GM19238 (cell line): ENCODE measurements at regions not wholly inside any gene's neighbourhood (a gene's known extent, or its start where the extent isn't known, plus 50 kb on each side); places are given as distances from the start of the nearest gene placed in this dataset.

ENCODE experiments used
- DNase-seq: peaks from one replicate; pipeline ENCODE4 v3.0.0; 2011; ENCODE audit warnings: low spot score; ENCODE audit not compliant: insufficient read length

DNA sequence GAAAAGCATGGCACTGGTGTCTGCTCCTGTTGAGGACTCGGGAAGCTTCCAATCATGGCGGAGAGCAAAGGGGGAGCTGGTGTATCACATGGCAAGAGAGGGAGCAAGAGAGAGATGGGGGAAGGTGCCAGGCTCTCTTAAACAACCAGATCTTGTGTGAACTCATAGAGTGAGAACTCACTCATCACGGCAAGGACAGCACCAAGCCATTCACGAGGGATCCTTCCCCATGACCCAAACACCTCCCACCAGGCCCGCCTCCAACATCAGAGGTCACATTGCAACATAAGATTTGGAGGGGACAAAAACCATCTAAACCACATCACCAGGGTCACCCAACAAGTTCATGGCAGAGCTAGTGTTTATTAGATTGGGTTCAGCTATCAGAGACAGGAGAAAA is 218.7 kb upstream of the BCOR start:
- DNase-seq, result no peak

DNA sequence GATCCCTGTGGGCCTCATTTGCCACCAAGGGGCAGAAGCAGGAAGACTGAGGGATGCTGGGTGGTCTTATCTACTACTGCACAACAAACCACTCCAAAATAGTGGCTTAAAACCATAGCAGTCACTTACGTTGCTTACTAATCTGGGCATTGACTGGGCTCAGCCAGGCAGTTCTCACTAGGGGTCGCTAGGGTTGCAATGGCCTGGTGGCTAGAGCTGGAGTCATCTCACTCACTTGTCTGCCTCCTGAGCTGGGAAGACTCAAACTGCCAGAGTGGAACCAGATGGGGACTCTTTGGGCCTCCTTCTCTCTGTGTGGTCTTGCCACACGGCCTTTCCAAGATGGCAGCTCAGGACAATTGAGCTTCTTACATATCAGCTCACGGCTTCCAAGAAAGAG is 216.3 kb upstream of the BCOR start:
- DNase-seq, result no peak

DNA sequence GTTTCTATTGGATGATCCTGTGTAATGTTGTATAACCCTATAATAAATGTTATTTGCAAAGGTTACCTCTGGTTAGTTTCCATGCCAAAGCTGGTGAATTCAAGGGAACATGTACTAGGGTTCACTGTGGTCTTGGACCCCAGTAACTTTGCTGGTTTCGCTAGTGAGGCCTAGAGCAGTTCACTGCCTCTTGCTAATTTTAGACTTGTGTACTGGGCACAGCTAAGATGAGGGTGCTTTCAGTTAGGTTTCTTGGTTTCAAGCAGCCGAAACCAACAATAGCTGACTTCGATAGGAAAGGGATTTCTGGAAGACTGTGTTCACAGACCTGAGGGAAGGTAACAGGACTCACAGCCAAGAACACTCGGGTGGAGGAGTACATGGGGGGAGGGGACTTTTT is 215.5 kb upstream of the BCOR start:
- no peak for DNase-seq

- no peak for DNase-seq
These were observed 212.7 kb upstream of the BCOR start for GRCh38 chrX:40310447-40310846.

DNA sequence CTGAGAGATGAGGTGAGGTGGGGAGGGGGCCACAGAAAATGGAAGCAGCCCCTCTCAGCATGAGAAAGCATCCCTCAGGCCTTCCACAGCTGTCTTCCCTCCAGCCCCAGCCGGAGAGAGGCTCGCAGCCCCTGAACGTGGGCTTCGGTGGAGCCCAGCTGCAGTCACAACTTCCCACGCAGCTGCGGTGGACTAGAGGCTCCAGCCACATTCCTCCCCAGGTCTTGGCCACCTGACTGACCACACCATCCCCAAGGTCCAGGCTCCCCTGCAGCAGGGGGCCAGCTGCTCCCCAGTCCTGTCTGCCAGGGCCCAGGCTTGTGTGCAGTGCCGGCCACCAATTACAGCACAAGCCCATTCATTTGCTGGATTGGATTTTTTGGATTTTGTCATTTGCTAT is 212.3 kb upstream of the BCOR start:
- no peak for DNase-seq

- no peak for DNase-seq
These were observed 210.1 kb upstream of the BCOR start for GRCh38 chrX:40307871-40308270.

GRCh38 chrX:40304115-40304514 is 206.4 kb upstream of the BCOR start:
- DNase-seq, result no peak

GRCh38 chrX:40303256-40304077 is 205.7 kb upstream of the BCOR start:
- DNase-seq, result no peak

GRCh38 chrX:40300286-40300890 is 202.6 kb upstream of the BCOR start:
- DNase-seq, result no peak

DNA sequence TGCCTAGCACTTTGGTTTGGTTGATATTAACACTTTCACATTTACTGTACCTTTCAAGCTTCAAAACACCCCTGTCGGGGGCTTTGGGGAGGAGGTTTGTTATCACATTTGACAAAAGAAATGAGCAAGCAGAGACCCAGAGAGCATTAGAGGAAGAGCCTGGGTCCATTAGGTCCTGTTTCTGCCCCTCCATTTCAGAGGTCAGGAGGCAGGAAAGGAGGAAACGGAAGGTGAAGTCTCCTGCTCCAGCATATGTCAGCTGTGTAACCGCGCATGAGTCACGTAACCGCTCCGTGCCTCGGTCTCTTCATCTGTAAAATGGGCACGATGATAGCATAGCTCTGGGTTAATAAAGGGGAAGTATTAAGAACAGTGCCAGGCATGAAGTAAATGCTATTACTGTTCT is 201.9 kb upstream of the BCOR start:
- no peak for DNase-seq

- DNase-seq, result no peak
These were observed 201.1 kb upstream of the BCOR start for GRCh38 chrX:40298572-40299479.

DNA sequence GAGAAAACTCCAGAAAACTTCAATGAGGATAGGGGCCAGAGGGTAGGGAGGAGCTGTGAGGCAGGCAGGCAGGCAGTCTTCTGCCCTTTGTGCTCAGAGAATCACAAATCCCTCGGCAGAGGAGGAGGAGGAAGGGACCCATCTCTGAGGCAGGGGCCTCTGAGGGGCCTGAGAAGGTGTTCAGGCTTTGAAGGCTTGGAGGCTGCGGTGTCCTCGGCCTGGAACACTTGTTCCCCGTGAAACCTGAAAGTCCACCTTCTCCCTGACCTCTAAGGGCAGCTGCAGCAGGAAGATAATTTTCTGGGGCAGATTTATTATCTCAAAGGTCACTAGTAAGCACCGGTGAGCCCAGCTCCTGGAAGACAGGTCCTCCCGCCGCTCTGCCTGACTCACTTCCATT is 200.3 kb upstream of the BCOR start:
- no peak for DNase-seq

GRCh38 chrX:40291553-40291952 is 193.8 kb upstream of the BCOR start:
- DNase-seq, result no peak

DNA sequence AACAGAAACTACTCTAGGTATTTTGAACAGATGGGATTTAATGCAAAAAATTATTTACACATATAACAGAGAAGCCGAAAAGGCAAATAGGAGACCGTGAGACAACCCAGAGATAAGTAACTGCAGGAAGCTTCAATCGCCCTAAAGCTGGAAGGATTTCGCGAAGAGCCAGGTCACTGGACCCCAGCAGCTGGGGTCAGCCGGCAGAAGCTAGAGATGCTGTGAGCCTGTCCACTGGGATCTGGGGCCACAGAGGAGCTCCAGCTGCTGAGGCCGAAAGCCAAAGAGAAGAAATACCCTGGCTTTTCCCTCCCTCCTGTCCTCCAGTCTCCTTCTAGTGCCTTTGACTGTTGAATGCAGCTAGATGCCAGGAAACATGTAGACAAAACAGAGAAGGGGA is 192.8 kb upstream of the BCOR start:
- DNase-seq, result no peak

- no peak for DNase-seq
These were observed 188.1 kb upstream of the BCOR start for GRCh38 chrX:40285876-40286275.

- DNase-seq, result no peak
These were observed 187.1 kb upstream of the BCOR start for GRCh38 chrX:40284852-40285251.

GRCh38 chrX:40283981-40284380 is 186.2 kb upstream of the BCOR start:
- no peak for DNase-seq

GRCh38 chrX:40282946-40283660 is 185.3 kb upstream of the BCOR start:
- no peak for DNase-seq

DNA sequence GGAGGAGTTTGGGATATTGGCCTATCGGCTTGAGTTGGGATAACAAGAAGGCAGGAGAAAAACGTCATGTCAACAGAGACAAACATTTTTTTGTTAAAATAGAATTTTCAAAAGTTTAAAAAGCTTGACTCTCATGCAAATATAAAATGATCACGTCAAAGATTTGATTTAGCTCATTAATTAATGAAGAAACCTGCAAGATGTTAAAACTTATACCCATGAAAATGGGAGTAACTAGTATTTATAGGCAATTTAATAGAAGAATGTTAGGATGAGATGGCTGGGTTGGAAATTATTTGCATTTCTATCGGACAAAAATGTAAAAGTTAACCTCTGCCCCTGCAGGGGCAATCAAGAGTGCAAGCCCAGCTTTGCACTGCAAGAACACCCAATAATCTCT is 184.6 kb upstream of the BCOR start:
- no peak for DNase-seq

GRCh38 chrX:40281336-40282005 is 183.7 kb upstream of the BCOR start:
- DNase-seq, result no peak

DNA sequence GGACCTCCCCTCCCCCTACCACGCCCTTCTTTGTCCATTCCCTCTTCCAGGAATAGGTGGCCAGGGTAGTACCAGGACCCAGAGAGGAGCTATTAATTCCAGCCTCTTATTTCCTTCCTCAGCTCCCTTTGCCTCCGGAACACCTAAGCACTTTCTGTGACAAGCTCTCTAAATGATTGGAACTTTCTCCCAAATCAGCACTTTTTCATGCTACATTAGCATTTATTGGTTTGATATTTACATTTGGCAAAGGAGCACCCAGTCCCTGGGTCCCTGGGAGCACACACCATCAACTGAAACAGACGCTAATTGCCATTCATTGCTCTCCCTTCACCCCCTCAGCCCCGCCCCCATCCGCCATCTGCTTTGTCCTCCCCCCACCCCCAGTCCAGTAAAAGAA is 182.0 kb upstream of the BCOR start:
- DNase-seq, result no peak
